ENCODE measurements at regions not wholly inside any gene's neighbourhood (a gene's known extent, or its start where the extent isn't known, plus 50 kb on each side); places are given as distances from the start of the nearest gene placed in this dataset.

GRCh38 chr4:189374176-189374575 is 566.5 kb upstream of the FRG1 start:
- no peak for DNase-seq (ENCODE audit: low read depth in 3 of 3)

- DNase-seq (ENCODE audit: low read depth in 3 of 3), result no peak
Observed at GRCh38 chr4:189376901-189377300, 563.8 kb upstream of the FRG1 start.

GRCh38 chr4:189377569-189377968 is 563.1 kb upstream of the FRG1 start:
- no peak for DNase-seq (ENCODE audit: low read depth in 3 of 3)

GRCh38 chr4:189385098-189385497 is 555.6 kb upstream of the FRG1 start:
- no peak for DNase-seq (ENCODE audit: low read depth in 3 of 3)

GRCh38 chr4:189385579-189385978 is 555.1 kb upstream of the FRG1 start:
- DNase-seq (ENCODE audit: low read depth in 3 of 3), result no peak

GRCh38 chr4:189396435-189396834 is 544.2 kb upstream of the FRG1 start:
- no peak for DNase-seq (ENCODE audit: low read depth in 3 of 3)

- DNase-seq (ENCODE audit: low read depth in 3 of 3), result no peak
Observed at GRCh38 chr4:189404271-189404670, 536.4 kb upstream of the FRG1 start.

GRCh38 chr4:189409158-189409557 is 531.5 kb upstream of the FRG1 start:
- no peak for DNase-seq (ENCODE audit: low read depth in 3 of 3)

- DNase-seq (ENCODE audit: low read depth in 3 of 3), result no peak
Observed at GRCh38 chr4:189414021-189414420, 526.7 kb upstream of the FRG1 start.

- no peak for DNase-seq (ENCODE audit: low read depth in 3 of 3)
Observed at GRCh38 chr4:189420572-189420971, 520.1 kb upstream of the FRG1 start.

GRCh38 chr4:189436207-189436606 is 504.5 kb upstream of the FRG1 start:
- no peak for DNase-seq (ENCODE audit: low read depth in 3 of 3)

- DNase-seq (ENCODE audit: low read depth in 3 of 3), result no peak
Observed at GRCh38 chr4:189440716-189441115, 500.0 kb upstream of the FRG1 start.

- DNase-seq (ENCODE audit: low read depth in 3 of 3), result no peak
Observed at GRCh38 chr4:189443341-189443740, 497.3 kb upstream of the FRG1 start.

GRCh38 chr4:189445613-189446012 is 495.1 kb upstream of the FRG1 start:
- DNase-seq (ENCODE audit: low read depth in 3 of 3), result no peak

GRCh38 chr4:189463734-189464133 is 476.9 kb upstream of the FRG1 start:
- DNase-seq (ENCODE audit: low read depth in 3 of 3), result no peak

GRCh38 chr4:189494407-189494806 is 446.3 kb upstream of the FRG1 start:
- no peak for DNase-seq (ENCODE audit: low read depth in 3 of 3)

GRCh38 chr4:189497516-189497915 is 443.2 kb upstream of the FRG1 start:
- no peak for DNase-seq (ENCODE audit: low read depth in 3 of 3)

GRCh38 chr4:189497996-189498395 is 442.7 kb upstream of the FRG1 start:
- no peak for DNase-seq (ENCODE audit: low read depth in 3 of 3)

- DNase-seq (ENCODE audit: low read depth in 3 of 3), result no peak
Observed at GRCh38 chr4:189498457-189498856, 442.2 kb upstream of the FRG1 start.

GRCh38 chr4:189499696-189500095 is 441.0 kb upstream of the FRG1 start:
- no peak for DNase-seq (ENCODE audit: low read depth in 3 of 3)

GRCh38 chr4:189500970-189501369 is 439.7 kb upstream of the FRG1 start:
- no peak for DNase-seq (ENCODE audit: low read depth in 3 of 3)

GRCh38 chr4:189502841-189503435 is 437.7 kb upstream of the FRG1 start:
- no peak for DNase-seq (ENCODE audit: low read depth in 3 of 3)

- no peak for DNase-seq (ENCODE audit: low read depth in 3 of 3)
Observed at GRCh38 chr4:189504220-189504619, 436.5 kb upstream of the FRG1 start.

- no peak for DNase-seq (ENCODE audit: low read depth in 3 of 3)
Observed at GRCh38 chr4:189505380-189505779, 435.3 kb upstream of the FRG1 start.

Data from stimulated activated CD4-positive, alpha-beta T cell treated with anti-CD3 and anti-CD28 coated beads, TNF-alpha, amount 100 ng/mL, for 48 hours (primary cell).